ENCODE measurements at regions not wholly inside any gene's neighbourhood (a gene's known extent, or its start where the extent isn't known, plus 50 kb on each side); places are given as distances from the start of the nearest gene placed in this dataset.
"Not testable (repeated sequence)": the region's sequence is repeated elsewhere in the genome, so short reads cannot be mapped to it uniquely, and the experiment has no call there.

- WGBS, 2 donors, result 89 to 93% methylated on average over 3 of the region's 3 CpGs
- intact Hi-C loops (cut with DNase I; ENCODE audit: low total_unique reads), result no loop called here
- TF ChIP-seq POLR2A (IDR thresholded peaks at IDR 0.05), result no peak
- no peak for TF ChIP-seq CTCF (IDR thresholded peaks at IDR 0.05)
Observed at GRCh38 chr18:45340884-45341283, 274.4 kb upstream of the SLC14A2 start.

GRCh38 chr18:45341454-45341853 lies 273.8 kb upstream of the SLC14A2 start:
- DNase-seq, result no peak
- intact Hi-C loops (cut with DNase I; ENCODE audit: low total_unique reads), result no loop called here
- 69 to 87% methylated on average over 2 of the region's 2 CpGs for WGBS, 2 donors
- Histone ChIP-seq H3K27me3 (no peaks in the 10 kb centered on the region), H3K27ac (no peak overlapping the region), H3K4me3 (no peak overlapping the region), H3K36me3 (ENCODE audit: low read depth, missing control alignments) (no peaks in the 10 kb centered on the region), H3K4me1 (peaks cover 8% of the 10 kb centered on the region), H3K9me3 (no peaks in the 10 kb centered on the region)
- TF ChIP-seq CTCF (IDR thresholded peaks at IDR 0.05) (no peak), POLR2A (IDR thresholded peaks at IDR 0.05) (no peak)

More at GRCh38 chr18:45340884-45341283, 274.4 kb upstream of the SLC14A2 start:
- DNase-seq, result no peak
- H3K4me3 ChIP-seq, result no peak overlapping the region
- peaks cover 8% of the 10 kb centered on the region for H3K4me1 ChIP-seq
- no peak overlapping the region for H3K27ac ChIP-seq
- no peaks in the 10 kb centered on the region for H3K27me3 ChIP-seq
- no peaks in the 10 kb centered on the region for H3K36me3 ChIP-seq (ENCODE audit: low read depth, missing control alignments)
- H3K9me3 ChIP-seq, result no peaks in the 10 kb centered on the region

GRCh38 chr18:45342166-45342565 lies 273.1 kb upstream of the SLC14A2 start:
- Histone ChIP-seq H3K27me3 (no peaks in the 10 kb centered on the region), H3K4me1 (peaks cover 8% of the 10 kb centered on the region), H3K27ac (no peak overlapping the region), H3K36me3 (ENCODE audit: low read depth, missing control alignments) (no peaks in the 10 kb centered on the region), H3K4me3 (no peak overlapping the region), H3K9me3 (no peaks in the 10 kb centered on the region)
- TF ChIP-seq POLR2A (IDR thresholded peaks at IDR 0.05) (no peak), CTCF (IDR thresholded peaks at IDR 0.05) (no peak)
- intact Hi-C loops (cut with DNase I; ENCODE audit: low total_unique reads), result no loop called here
- WGBS, 2 donors, result 27 to 33% methylated on average over 3 of the region's 3 CpGs
- no peak for DNase-seq

DNA sequence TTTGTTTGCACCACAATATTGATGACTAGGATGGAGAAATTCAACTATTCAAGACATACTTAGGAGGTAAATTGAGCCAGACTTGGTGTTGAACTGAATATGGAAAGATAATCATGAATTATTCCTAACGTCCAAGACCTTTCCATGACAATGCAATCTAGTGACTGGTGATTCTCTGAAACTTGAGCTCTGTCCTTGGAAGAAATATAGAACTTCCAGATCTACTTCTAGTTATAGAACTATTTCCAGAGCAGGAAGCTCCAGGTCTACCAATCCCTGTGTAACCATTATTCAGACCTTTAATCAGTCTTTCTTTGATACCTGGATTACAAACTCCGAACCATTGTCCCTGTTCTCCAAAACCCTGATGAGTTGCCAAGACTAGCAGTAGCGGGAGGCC lies 272.6 kb upstream of the SLC14A2 start:
- H3K27me3 ChIP-seq, result no peaks in the 10 kb centered on the region
- WGBS, 2 donors, result 70 to 71% methylated on average over 3 of the region's 3 CpGs
- no peaks in the 10 kb centered on the region for H3K9me3 ChIP-seq
- no peak overlapping the region for H3K27ac ChIP-seq
- no peak overlapping the region for H3K4me3 ChIP-seq
- no peak for TF ChIP-seq POLR2A (IDR thresholded peaks at IDR 0.05)
- no peaks in the 10 kb centered on the region for H3K36me3 ChIP-seq (ENCODE audit: low read depth, missing control alignments)
- H3K4me1 ChIP-seq, result peaks cover 8% of the 10 kb centered on the region
- no peak for DNase-seq
- intact Hi-C loops (cut with DNase I; ENCODE audit: low total_unique reads), result no loop called here

- intact Hi-C loops (cut with DNase I; ENCODE audit: low total_unique reads), result no loop called here
- DNase-seq, result no peak
- H3K9me3 ChIP-seq, result no peaks in the 10 kb centered on the region
- H3K4me3 ChIP-seq, result no peak overlapping the region
- peaks cover 8% of the 10 kb centered on the region for H3K4me1 ChIP-seq
- no peak overlapping the region for H3K27ac ChIP-seq
- TF ChIP-seq POLR2A (IDR thresholded peaks at IDR 0.05), result no peak
- TF ChIP-seq CTCF (IDR thresholded peaks at IDR 0.05), result no peak
- H3K36me3 ChIP-seq (ENCODE audit: low read depth, missing control alignments), result no peaks in the 10 kb centered on the region
- H3K27me3 ChIP-seq, result no peaks in the 10 kb centered on the region
- whole genome bisulfite sequencing, 2 donors, result 85 to 92% methylated on average over 5 of the region's 5 CpGs
Observed at GRCh38 chr18:45343365-45343764, 271.9 kb upstream of the SLC14A2 start.

DNA sequence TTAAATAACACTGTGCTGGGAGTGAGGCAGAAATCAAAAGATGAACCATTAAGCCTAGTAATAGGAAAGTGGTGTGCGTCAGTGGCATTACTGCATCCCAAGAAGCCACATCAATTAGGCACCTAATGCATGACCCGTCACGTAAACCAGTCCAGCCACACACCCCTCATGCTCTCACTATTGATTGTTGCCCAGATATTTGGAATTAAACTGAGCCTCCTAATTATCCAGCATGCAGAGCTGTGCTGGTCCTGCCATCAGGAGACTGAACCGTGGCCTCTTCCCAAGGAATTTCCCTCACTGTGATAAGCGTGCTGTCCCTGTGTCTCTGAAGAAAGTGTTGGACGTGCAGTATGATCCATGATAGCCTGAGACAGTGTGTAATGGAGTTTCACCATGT lies 270.6 kb upstream of the SLC14A2 start:
- WGBS, 2 donors, result 62 to 72% methylated on average over 6 of the region's 6 CpGs
- H3K27me3 ChIP-seq; H3K4me1 ChIP-seq; H3K36me3 ChIP-seq (ENCODE audit: low read depth, missing control alignments); H3K9me3 ChIP-seq; DNase-seq; H3K4me3 ChIP-seq; H3K27ac ChIP-seq; intact Hi-C loops (cut with DNase I; ENCODE audit: low total_unique reads): not testable (repeated sequence)
